Activated T-helper 1 cell treated with anti-CD3 and anti-CD28 coated beads, Interleukin-12 subunit alpha, Interleukin-12 subunit beta, Interleukin-2, Interleukin-4 antibody, amounts not matched to agents 30 ng/mL and 10 ng/mL and 1 ng/mL, durations not matched to agents 14 hours and 24 hours and 36 hours (primary cell): ENCODE measurements at regions not wholly inside any gene's neighbourhood (a gene's known extent, or its start where the extent isn't known, plus 50 kb on each side); places are given as distances from the start of the nearest gene placed in this dataset.
A peak's percentile ranks its signal among the peaks of the same experiment; 100 is the strongest.
"Not testable (repeated sequence)": the region's sequence is repeated elsewhere in the genome, so short reads cannot be mapped to it uniquely, and the experiment has no call there.

Experiments
- DNase-seq: peaks from one replicate; pipeline ENCODE4 v3.0.0; 2021; ENCODE audit warnings: low spot score
- H3K27ac Mint-ChIP-seq: one replicate; pipeline ENCODE4 v1.8.0; 2021; ENCODE audit warnings: mild to moderate bottlenecking, mixed read lengths
- H3K27me3 Mint-ChIP-seq: one replicate; pipeline ENCODE4 v1.8.0; 2022; ENCODE audit warnings: mild to moderate bottlenecking, moderate library complexity, mixed read lengths; ENCODE audit not compliant: insufficient read depth
- H3K36me3 Mint-ChIP-seq: one replicate; pipeline ENCODE4 v1.8.0; 2021; ENCODE audit warnings: low read depth, mixed read lengths
- H3K4me1 Mint-ChIP-seq: one replicate; pipeline ENCODE4 v1.8.0; 2021; ENCODE audit warnings: low read depth, mixed read lengths
- H3K4me3 Mint-ChIP-seq: one replicate; pipeline ENCODE4 v1.8.0; 2021; ENCODE audit warnings: mild to moderate bottlenecking, moderate library complexity, mixed read lengths
- H3K9me3 Mint-ChIP-seq: one replicate; pipeline ENCODE4 v1.8.0; 2021; ENCODE audit warnings: mixed read lengths
- intact Hi-C: fragments of 100-400 bp; cut with micrococcal nuclease; formaldehyde crosslinking; loops from one replicate; pipeline ENCODE4 v1.15.1; 2024

DNA sequence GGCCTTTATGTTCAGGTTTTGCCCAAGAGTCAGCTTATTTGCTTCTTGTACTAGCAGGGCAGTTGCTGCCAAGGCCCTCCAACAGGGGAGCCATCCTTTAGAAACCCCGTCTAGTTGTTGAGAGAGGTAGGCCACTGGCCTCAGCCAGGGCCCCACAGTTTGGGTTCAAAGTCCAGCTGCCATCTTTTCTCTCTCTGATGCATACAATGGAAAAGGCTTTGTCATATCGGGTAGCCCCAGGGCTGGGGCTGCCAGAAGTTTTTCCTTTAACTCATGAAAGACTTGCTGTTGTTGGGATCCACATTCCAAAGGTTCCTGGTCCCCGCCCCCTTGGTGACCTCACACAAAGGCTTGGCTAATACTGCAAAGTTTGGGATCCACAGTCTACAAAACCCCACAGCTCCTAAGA is 53.7 kb upstream of the ALDH3B2 start:
- DNase-seq, H3K36me3 Mint-ChIP-seq, intact Hi-C loops, H3K27ac Mint-ChIP-seq, H3K4me3 Mint-ChIP-seq, H3K27me3 Mint-ChIP-seq, H3K9me3 Mint-ChIP-seq: not testable (repeated sequence)
- peaks cover 13% of the 10 kb centered on the region for H3K4me1 Mint-ChIP-seq

DNA sequence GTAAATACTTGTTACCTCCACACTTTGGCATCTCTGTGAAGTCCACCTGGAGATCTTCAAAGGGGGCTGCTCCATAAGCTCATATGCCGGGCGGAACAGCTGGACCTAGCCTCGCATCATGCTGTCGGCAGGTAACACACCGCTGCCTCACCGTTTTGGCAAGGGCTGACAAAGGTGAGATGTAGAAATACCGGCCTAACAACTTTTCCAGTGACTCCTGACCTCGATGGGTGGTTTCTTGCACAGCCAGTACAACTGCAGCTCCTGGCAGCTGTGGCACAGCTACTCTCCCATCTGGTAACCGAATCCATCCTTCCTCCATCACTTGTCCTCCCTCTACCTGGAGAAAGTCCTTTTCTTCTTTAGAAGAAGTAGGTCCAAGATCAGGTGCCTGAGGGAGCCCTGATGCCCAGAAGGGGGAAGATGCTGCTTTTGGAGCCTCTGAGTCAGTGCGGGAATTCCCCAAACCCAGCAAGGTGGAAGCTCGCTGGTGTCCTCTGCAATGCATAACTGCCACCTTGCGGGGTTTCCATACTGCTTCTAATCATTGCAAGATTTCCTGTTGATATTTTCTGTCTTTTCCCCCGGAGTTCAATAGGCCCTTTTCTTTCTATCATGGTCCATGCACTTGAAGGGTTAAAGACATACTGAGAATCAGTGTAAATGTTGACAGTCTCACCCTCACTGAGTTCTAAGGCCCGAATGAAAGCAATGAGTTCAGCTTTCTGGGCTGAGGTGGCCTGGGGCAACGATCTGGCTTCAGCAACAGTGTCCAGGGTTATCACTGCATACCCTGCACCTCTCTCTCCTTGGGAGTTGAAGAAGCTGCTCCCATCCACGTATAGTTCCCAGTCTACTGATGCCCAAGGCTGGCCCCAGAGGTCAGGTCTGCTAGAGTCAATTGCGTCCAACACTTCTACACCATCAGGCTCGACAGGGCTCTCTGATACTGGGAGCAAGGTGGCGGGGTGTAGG is 52.9 kb upstream of the ALDH3B2 start:
- H3K27ac Mint-ChIP-seq, result peak overlapping the region; percentile 40

More for the DNA sequence above, 52.9 kb upstream of the ALDH3B2 start:
- H3K27me3 Mint-ChIP-seq, H3K9me3 Mint-ChIP-seq, intact Hi-C loops, H3K36me3 Mint-ChIP-seq, H3K4me3 Mint-ChIP-seq: not testable (repeated sequence)
- H3K4me1 Mint-ChIP-seq, result peaks cover 13% of the 10 kb centered on the region
- peak; percentile 27 for DNase-seq
